ENCODE measurements at regions not wholly inside any gene's neighbourhood (a gene's known extent, or its start where the extent isn't known, plus 50 kb on each side); places are given as distances from the start of the nearest gene placed in this dataset.
"Not testable (repeated sequence)": the region's sequence is repeated elsewhere in the genome, so short reads cannot be mapped to it uniquely, and the experiment has no call there.

- no peaks in the 10 kb centered on the region for H4K20me1 ChIP-seq (ENCODE audit: insufficient read depth, low read length)
- H3K4me3 Mint-ChIP-seq (ENCODE audit: unreplicated experiment) = no peak overlapping the region
- H3K27me3 Mint-ChIP-seq (ENCODE audit: low read depth, unreplicated experiment) = no peaks in the 10 kb centered on the region
- H3K4me2 ChIP-seq (ENCODE audit: low read length) = no peak overlapping the region
- H3K79me2 ChIP-seq (ENCODE audit: insufficient read depth, low read length) = no peaks in the 10 kb centered on the region
- FAIRE-seq (no peak), DNase-seq (ENCODE audit: low read depth) (no peak)
- no peak overlapping the region for H2AFZ ChIP-seq (ENCODE audit: low read depth, low read length)
- no peak for TF ChIP-seq CTCF (IDR thresholded peaks at IDR 0.05; ENCODE audit: insufficient read depth, low read depth, low read length)
- TF ChIP-seq EZH2 (IDR thresholded peaks at IDR 0.05; ENCODE audit: insufficient read depth, low read length) = no peak
- H3K9me3 ChIP-seq (ENCODE audit: insufficient read depth, low read depth, low read length) = peaks cover 9% of the 10 kb centered on the region
- no peak overlapping the region for H3K9ac ChIP-seq (ENCODE audit: low read length)
- no peaks in the 10 kb centered on the region for H3K4me1 ChIP-seq (ENCODE audit: insufficient read depth, low read length)
- no peaks in the 10 kb centered on the region for H3K4me1 Mint-ChIP-seq (ENCODE audit: low read depth, unreplicated experiment)
- no peak overlapping the region for H3K27ac ChIP-seq (ENCODE audit: low read depth, low read length)
- no peak overlapping the region for H3K27ac Mint-ChIP-seq (ENCODE audit: unreplicated experiment)
- no peak overlapping the region for H3K4me3 ChIP-seq (ENCODE audit: insufficient read depth, low read depth, low read length)
- H3K9me3 Mint-ChIP-seq (ENCODE audit: unreplicated experiment) = peaks cover 3% of the 10 kb centered on the region
- no peaks in the 10 kb centered on the region for H3K36me3 Mint-ChIP-seq (ENCODE audit: low read depth, unreplicated experiment)
- no peaks in the 10 kb centered on the region for H3K36me3 ChIP-seq (ENCODE audit: insufficient read depth, low read length)
- no peaks in the 10 kb centered on the region for H3K27me3 ChIP-seq (ENCODE audit: insufficient read depth, low read length)
Observed at GRCh38 chr15:23801881-23802280, 114.8 kb upstream of the NDN start.

GRCh38 chr15:23802896-23803435, 115.9 kb upstream of the NDN start:
- not testable (repeated sequence) for H3K4me1 Mint-ChIP-seq (ENCODE audit: low read depth, unreplicated experiment); FAIRE-seq; H3K79me2 ChIP-seq (ENCODE audit: insufficient read depth, low read length); H3K9ac ChIP-seq (ENCODE audit: low read length); DNase-seq (ENCODE audit: low read depth); H4K20me1 ChIP-seq (ENCODE audit: insufficient read depth, low read length); H3K9me3 ChIP-seq (ENCODE audit: insufficient read depth, low read depth, low read length); H3K9me3 Mint-ChIP-seq (ENCODE audit: unreplicated experiment); H3K27me3 Mint-ChIP-seq (ENCODE audit: low read depth, unreplicated experiment); H3K27me3 ChIP-seq (ENCODE audit: insufficient read depth, low read length); H3K4me3 ChIP-seq (ENCODE audit: insufficient read depth, low read depth, low read length); H3K36me3 ChIP-seq (ENCODE audit: insufficient read depth, low read length); H3K4me2 ChIP-seq (ENCODE audit: low read length); H2AFZ ChIP-seq (ENCODE audit: low read depth, low read length); H3K4me1 ChIP-seq (ENCODE audit: insufficient read depth, low read length); H3K27ac ChIP-seq (ENCODE audit: low read depth, low read length); H3K27ac Mint-ChIP-seq (ENCODE audit: unreplicated experiment); H3K36me3 Mint-ChIP-seq (ENCODE audit: low read depth, unreplicated experiment); H3K4me3 Mint-ChIP-seq (ENCODE audit: unreplicated experiment)

GRCh38 chr15:23806980-23807379, 119.9 kb upstream of the NDN start:
- no peaks in the 10 kb centered on the region for H3K36me3 Mint-ChIP-seq (ENCODE audit: low read depth, unreplicated experiment)
- peaks cover 6% of the 10 kb centered on the region for H3K9me3 Mint-ChIP-seq (ENCODE audit: unreplicated experiment)
- Histone ChIP-seq H3K36me3 (ENCODE audit: insufficient read depth, low read length) (no peaks in the 10 kb centered on the region), H3K27ac (ENCODE audit: low read depth, low read length) (no peak overlapping the region), H3K27me3 (ENCODE audit: insufficient read depth, low read length) (no peaks in the 10 kb centered on the region), H3K4me2 (ENCODE audit: low read length) (no peak overlapping the region), H2AFZ (ENCODE audit: low read depth, low read length) (no peak overlapping the region), H3K4me3 (ENCODE audit: insufficient read depth, low read depth, low read length) (no peak overlapping the region), H3K9me3 (ENCODE audit: insufficient read depth, low read depth, low read length) (peaks cover 7% of the 10 kb centered on the region), H3K9ac (ENCODE audit: low read length) (no peak overlapping the region), H4K20me1 (ENCODE audit: insufficient read depth, low read length) (no peaks in the 10 kb centered on the region), H3K79me2 (ENCODE audit: insufficient read depth, low read length) (no peaks in the 10 kb centered on the region), H3K4me1 (ENCODE audit: insufficient read depth, low read length) (no peaks in the 10 kb centered on the region)
- DNase-seq (ENCODE audit: low read depth) (no peak), FAIRE-seq (no peak)
- no peak overlapping the region for H3K27ac Mint-ChIP-seq (ENCODE audit: unreplicated experiment)
- H3K4me1 Mint-ChIP-seq (ENCODE audit: low read depth, unreplicated experiment) = no peaks in the 10 kb centered on the region
- no peaks in the 10 kb centered on the region for H3K27me3 Mint-ChIP-seq (ENCODE audit: low read depth, unreplicated experiment)
- TF ChIP-seq CTCF (IDR thresholded peaks at IDR 0.05; ENCODE audit: insufficient read depth, low read depth, low read length) (no peak), EZH2 (IDR thresholded peaks at IDR 0.05; ENCODE audit: insufficient read depth, low read length) (no peak)
- no peak overlapping the region for H3K4me3 Mint-ChIP-seq (ENCODE audit: unreplicated experiment)
